Peyer's patch (tissue), 4 donors: ENCODE measurements at regions not wholly inside any gene's neighbourhood (a gene's known extent, or its start where the extent isn't known, plus 50 kb on each side); places are given as distances from the start of the nearest gene placed in this dataset.

Experiments used
- DNase-seq, 3 donors: peaks; one replicate each; pipeline ENCODE4 v3.0.0-alpha.2; 2017 to 2019
- H3K27ac ChIP-seq, 4 donors: fragments of 200-600 bp; sonication (generic); one replicate each; pipeline ENCODE4 v1.5.1; 2016 to 2019
- H3K27me3 ChIP-seq, 2 donors: fragments of 200-600 bp; sonication (generic); one replicate each; pipeline ENCODE4 v1.5.1; 2019
- H3K36me3 ChIP-seq, 3 donors: fragments of 200-600 bp; sonication (generic); one replicate each; pipeline ENCODE4 v1.5.1; 2016 to 2019
- H3K4me1 ChIP-seq, 4 donors: fragments of 200-600 bp; sonication (generic); one replicate each; pipeline ENCODE4 v1.5.1; 2016 to 2019
- H3K4me3 ChIP-seq, 4 donors: fragments of 200-600 bp; sonication (generic); 1 replicate in 3 of 4; 2 replicates in 1 of 4; pipeline ENCODE4 v1.5.1; 2016 to 2019; ENCODE audit warnings: mild to moderate bottlenecking in 1 of 4
- H3K9me3 ChIP-seq, 4 donors: fragments of 200-600 bp; sonication (generic); one replicate each; pipeline ENCODE4 v1.5.1; 2016 to 2019; ENCODE audit warnings: mild to moderate bottlenecking in 1 of 4
- CTCF ChIP-seq, 6 experiments: fragments of 450-650 bp in 4 of 6; fragments of 200-600 bp in 2 of 6; sonication (generic) in 1 of 6; IDR thresholded peaks; one replicate each; pipeline ENCODE4 v1.5.1; 2017 to 2019; ENCODE audit warnings: antibody characterized with exemption in 6 of 6, mild to moderate bottlenecking in 3 of 6, moderate library complexity in 1 of 6
- POLR2A ChIP-seq, 2 donors: fragments of 450-650 bp; IDR thresholded peaks; one replicate each; pipeline ENCODE4 v1.5.1; 2017; ENCODE audit warnings: antibody characterized with exemption in 2 of 2, mild to moderate bottlenecking in 2 of 2, moderate library complexity in 2 of 2

GRCh38 chr13:80665792-80666333, 324.9 kb upstream of the SPRY2 start:
- Histone ChIP-seq H3K4me1 (no peaks in the 10 kb centered on the region), H3K27me3 (no peaks in the 10 kb centered on the region), H3K27ac (no peak overlapping the region), H3K36me3 (no peaks in the 10 kb centered on the region), H3K9me3 (no peaks in the 10 kb centered on the region), H3K4me3 (no peak overlapping the region)
- DNase-seq, result no peak
- no peak for TF ChIP-seq POLR2A (IDR thresholded peaks at IDR 0.05)
- TF ChIP-seq CTCF (IDR thresholded peaks at IDR 0.05), result no peak

GRCh38 chr13:80664950-80665349, 324.0 kb upstream of the SPRY2 start:
- H3K4me1 ChIP-seq, result no peaks in the 10 kb centered on the region
- DNase-seq, result no peak
- no peaks in the 10 kb centered on the region for H3K9me3 ChIP-seq
- H3K4me3 ChIP-seq, result no peak overlapping the region
- TF ChIP-seq POLR2A (IDR thresholded peaks at IDR 0.05) (no peak), CTCF (IDR thresholded peaks at IDR 0.05) (no peak)
- no peaks in the 10 kb centered on the region for H3K36me3 ChIP-seq
- no peak overlapping the region for H3K27ac ChIP-seq
- no peaks in the 10 kb centered on the region for H3K27me3 ChIP-seq

- no peak for TF ChIP-seq POLR2A (IDR thresholded peaks at IDR 0.05)
- no peak for TF ChIP-seq CTCF (IDR thresholded peaks at IDR 0.05)
- H3K27me3 ChIP-seq, result no peaks in the 10 kb centered on the region
- no peak for DNase-seq
- H3K4me1 ChIP-seq, result no peaks in the 10 kb centered on the region
- H3K27ac ChIP-seq, result no peak overlapping the region
- H3K9me3 ChIP-seq, result no peaks in the 10 kb centered on the region
- no peaks in the 10 kb centered on the region for H3K36me3 ChIP-seq
- H3K4me3 ChIP-seq, result no peak overlapping the region
Measured at GRCh38 chr13:80663788-80664187, 322.9 kb upstream of the SPRY2 start.

GRCh38 chr13:80658705-80659104, 317.8 kb upstream of the SPRY2 start:
- TF ChIP-seq POLR2A (IDR thresholded peaks at IDR 0.05), result no peak
- TF ChIP-seq CTCF (IDR thresholded peaks at IDR 0.05), result no peak
- Histone ChIP-seq H3K27ac (no peak overlapping the region), H3K4me3 (no peak overlapping the region), H3K27me3 (no peaks in the 10 kb centered on the region), H3K9me3 (no peaks in the 10 kb centered on the region), H3K36me3 (no peaks in the 10 kb centered on the region), H3K4me1 (no peaks in the 10 kb centered on the region)
- no peak for DNase-seq

- no peak overlapping the region for H3K27ac ChIP-seq
- no peaks in the 10 kb centered on the region for H3K9me3 ChIP-seq
- DNase-seq, result no peak
- TF ChIP-seq POLR2A (IDR thresholded peaks at IDR 0.05), result no peak
- TF ChIP-seq CTCF (IDR thresholded peaks at IDR 0.05), result no peak
- H3K27me3 ChIP-seq, result no peaks in the 10 kb centered on the region
- H3K36me3 ChIP-seq, result no peaks in the 10 kb centered on the region
- no peak overlapping the region for H3K4me3 ChIP-seq
- H3K4me1 ChIP-seq, result no peaks in the 10 kb centered on the region
Measured at GRCh38 chr13:80656512-80656904, 315.6 kb upstream of the SPRY2 start.
